CD4-positive, alpha-beta T cell (primary cell): ENCODE measurements at regions not wholly inside any gene's neighbourhood (a gene's known extent, or its start where the extent isn't known, plus 50 kb on each side); places are given as distances from the start of the nearest gene placed in this dataset.

Experiments used
- ATAC-seq: fragments of 200-7000 bp; cut with Tn5 transposase; one replicate; pipeline ENCODE4 v1.10.0; 2022; ENCODE audit warnings: mild to moderate bottlenecking; ENCODE audit not compliant: poor library complexity
- CTCF ChIA-PET: fragments of 350-600 bp; sonication (Branson Sonifier 250); formaldehyde crosslinking; loops from one replicate; lab custom pipeline; 2021; ENCODE audit warnings: antibody characterized with exemption, inconsistent platforms; lab: Charles Lee
- POLR2A ChIA-PET: fragments of 350-600 bp; sonication (Branson Sonifier 250); formaldehyde crosslinking; loops from one replicate; lab custom pipeline; 2021; ENCODE audit warnings: antibody characterized with exemption, inconsistent platforms; lab: Charles Lee
- DNase-seq, 14 experiments: peaks; one replicate each; pipeline ENCODE4 v3.0.0-alpha.2; 2013 to 2020; ENCODE audit warnings: mixed read lengths in 2 of 14
- H3K27ac ChIP-seq, 2 donors: one replicate each; pipeline versions ENCODE4 v1.5.1 to v1.7.0; 2013; ENCODE audit warnings: low read length in 2 of 2, low read depth in 1 of 2, mild to moderate bottlenecking in 1 of 2
- H3K27me3 ChIP-seq, 2 experiments: 1 replicate in 1 of 2; 2 replicates in 1 of 2; pipeline versions ENCODE4 v1.6.1 to v1.7.0; 2013; ENCODE audit warnings: low read length in 2 of 2, control low read depth in 1 of 2, mild to moderate bottlenecking in 1 of 2, moderate library complexity in 1 of 2; ENCODE audit not compliant: insufficient read depth in 2 of 2, control insufficient read depth in 1 of 2
- H3K36me3 ChIP-seq: one replicate; pipeline ENCODE4 v1.6.1; 2013; ENCODE audit warnings: low read length, control low read depth; ENCODE audit not compliant: insufficient read depth
- H3K4me1 ChIP-seq: one replicate; pipeline ENCODE4 v1.6.1; 2013; ENCODE audit warnings: low read length, control low read depth; ENCODE audit not compliant: insufficient read depth
- H3K4me3 ChIP-seq: one replicate; pipeline ENCODE4 v1.5.1; 2013; ENCODE audit warnings: mild to moderate bottlenecking, low read length, moderate library complexity
- H3K9me3 ChIP-seq, 2 experiments: 1 replicate in 1 of 2; 2 replicates in 1 of 2; pipeline versions ENCODE4 v1.6.1 to v1.7.0; 2013; ENCODE audit warnings: low read length in 2 of 2, mild to moderate bottlenecking in 2 of 2, control low read depth in 1 of 2, moderate library complexity in 1 of 2; ENCODE audit not compliant: control insufficient read depth in 1 of 2, insufficient read depth in 1 of 2
- H3K27ac Mint-ChIP-seq: one replicate; pipeline ENCODE4 v1.8.0; 2020; ENCODE audit warnings: mixed read lengths
- H3K27me3 Mint-ChIP-seq: one replicate; pipeline ENCODE4 v1.8.0; 2021; ENCODE audit warnings: mixed read lengths
- H3K36me3 Mint-ChIP-seq: one replicate; pipeline ENCODE4 v1.8.0; 2021; ENCODE audit warnings: low read depth, mixed read lengths
- H3K4me1 Mint-ChIP-seq: one replicate; pipeline ENCODE4 v1.8.0; 2021; ENCODE audit warnings: low read depth, mixed read lengths
- H3K4me3 Mint-ChIP-seq: one replicate; pipeline ENCODE4 v1.8.0; 2020; ENCODE audit warnings: mild to moderate bottlenecking, mixed read lengths
- H3K9me3 Mint-ChIP-seq: one replicate; pipeline ENCODE4 v1.8.0; 2020; ENCODE audit warnings: mixed read lengths
- CTCF ChIP-seq: fragments of 200-600 bp; IDR thresholded peaks from one replicate; pipeline ENCODE4 v1.8.0; 2022; ENCODE audit warnings: antibody characterized with exemption, mild to moderate bottlenecking
- intact Hi-C, 2 experiments: fragments of 100-400 bp; cut with DNase I in 1 of 2; cut with micrococcal nuclease in 1 of 2; formaldehyde crosslinking; loops; one replicate each; pipeline versions ENCODE4 v1.15.1 to v1.9.0; 2023 to 2025; cut with DNase I, micrococcal nuclease

GRCh38 chr10:29007748-29008610 is 280.9 kb upstream of the LYZL1 start:
- H3K27ac Mint-ChIP-seq = no peak overlapping the region
- H3K36me3 Mint-ChIP-seq = no peaks in the 10 kb centered on the region
- Histone ChIP-seq H3K9me3 (peaks cover 0 to 12% of the 10 kb centered on the region in 2 experiments), H3K4me3 (no peak overlapping the region), H3K27ac (no peak overlapping the region), H3K4me1 (no peaks in the 10 kb centered on the region), H3K27me3 (no peaks in the 10 kb centered on the region), H3K36me3 (no peaks in the 10 kb centered on the region)
- intact Hi-C loops = no loop called here
- H3K4me1 Mint-ChIP-seq = no peaks in the 10 kb centered on the region
- ChIA-PET CTCF (no interaction called here), POLR2A (interaction anchor here (0.6 kb wide), 1 partner anchor 9 kb away, joined by 3 read pairs; no protein-coding TSS in a partner anchor)
- no peak overlapping the region for H3K4me3 Mint-ChIP-seq
- H3K27me3 Mint-ChIP-seq = peaks cover 5% of the 10 kb centered on the region
- DNase-seq = no peak
- no peaks in the 10 kb centered on the region for H3K9me3 Mint-ChIP-seq
- no peak for ATAC-seq
- no peak for TF ChIP-seq CTCF

GRCh38 chr10:29009464-29009863 is 279.4 kb upstream of the LYZL1 start:
- ChIA-PET POLR2A (no interaction called here), CTCF (no interaction called here)
- H3K9me3 Mint-ChIP-seq = no peaks in the 10 kb centered on the region
- Histone ChIP-seq H3K27ac (no peak overlapping the region), H3K36me3 (no peaks in the 10 kb centered on the region), H3K9me3 (peaks cover 0 to 12% of the 10 kb centered on the region in 2 experiments), H3K4me1 (no peaks in the 10 kb centered on the region), H3K27me3 (no peaks in the 10 kb centered on the region), H3K4me3 (no peak overlapping the region)
- H3K4me1 Mint-ChIP-seq = no peaks in the 10 kb centered on the region
- no peak overlapping the region for H3K27ac Mint-ChIP-seq
- H3K36me3 Mint-ChIP-seq = no peaks in the 10 kb centered on the region
- ATAC-seq (no peak), DNase-seq (no peak)
- H3K4me3 Mint-ChIP-seq = no peak overlapping the region
- TF ChIP-seq CTCF = no peak
- intact Hi-C loops = no loop called here
- H3K27me3 Mint-ChIP-seq = peaks cover 5% of the 10 kb centered on the region

GRCh38 chr10:29011516-29011915 is 277.4 kb upstream of the LYZL1 start:
- no peak for TF ChIP-seq CTCF
- CTCF ChIA-PET = no interaction called here
- H3K36me3 ChIP-seq = no peaks in the 10 kb centered on the region
- intact Hi-C loops = no loop called here
- H3K27ac ChIP-seq = no peak overlapping the region
- peaks cover 5% of the 10 kb centered on the region for H3K27me3 Mint-ChIP-seq
- H3K4me3 ChIP-seq = no peak overlapping the region
- no peaks in the 10 kb centered on the region for H3K36me3 Mint-ChIP-seq
- no peaks in the 10 kb centered on the region for H3K4me1 Mint-ChIP-seq
- no peak for DNase-seq
- H3K27me3 ChIP-seq = no peaks in the 10 kb centered on the region
- H3K4me1 ChIP-seq = no peaks in the 10 kb centered on the region
- H3K27ac Mint-ChIP-seq = no peak overlapping the region
- H3K9me3 ChIP-seq = peaks cover 0 to 4% of the 10 kb centered on the region in 2 experiments
- H3K9me3 Mint-ChIP-seq = no peaks in the 10 kb centered on the region
- no peak overlapping the region for H3K4me3 Mint-ChIP-seq
- ATAC-seq = no peak
- POLR2A ChIA-PET = no interaction called here
